H1 (cell line): ENCODE measurements at regions not wholly inside any gene's neighbourhood (a gene's known extent, or its start where the extent isn't known, plus 50 kb on each side); places are given as distances from the start of the nearest gene placed in this dataset.

Experiments used
- BRCA1 ChIP-seq: IDR thresholded peaks from 2 replicates; pipeline ENCODE4 v1.6.1; 2012; ENCODE audit warnings: low read depth, low read length, improper control_type of control experiment
- CHD2 ChIP-seq: IDR thresholded peaks from 2 replicates; pipeline ENCODE4 v1.6.1; 2012; ENCODE audit warnings: low read length, improper control_type of control experiment
- EGR1 ChIP-seq: IDR thresholded peaks from 2 replicates; pipeline ENCODE4 v1.6.1; 2011; ENCODE audit warnings: low read depth, low read length, borderline replicate concordance
- EZH2 ChIP-seq: fragments of 200-600 bp; sonication (generic); IDR thresholded peaks from 2 replicates; pipeline ENCODE4 v1.7.1; 2012; ENCODE audit warnings: low read depth, mild to moderate bottlenecking, moderate library complexity, low read length, inconsistent platforms; ENCODE audit not compliant: severe bottlenecking
- GTF2F1 ChIP-seq: IDR thresholded peaks from 2 replicates; pipeline ENCODE4 v1.6.1; 2012; ENCODE audit warnings: low read depth, low read length, improper control_type of control experiment, borderline replicate concordance
- POLR2AphosphoS5 ChIP-seq: IDR thresholded peaks from 2 replicates; pipeline ENCODE4 v1.6.1; 2011; ENCODE audit warnings: low read depth, low read length
- POU5F1 ChIP-seq: IDR thresholded peaks from 2 replicates; pipeline ENCODE4 v1.6.1; 2011; ENCODE audit warnings: low read depth, mild to moderate bottlenecking, low read length, moderate library complexity
- RBBP5 ChIP-seq: IDR thresholded peaks from 2 replicates; pipeline ENCODE4 v1.7.1; 2012; ENCODE audit warnings: low read depth, mild to moderate bottlenecking, inconsistent platforms, low read length, moderate library complexity, borderline replicate concordance
- SAP30 ChIP-seq: fragments of 300-600 bp; sonication (generic); IDR thresholded peaks from 2 replicates; pipeline ENCODE4 v1.7.1; 2012; ENCODE audit warnings: low read length, moderate library complexity, mild to moderate bottlenecking, inconsistent platforms; ENCODE audit not compliant: insufficient read depth, insufficient replicate concordance
- TCF12 ChIP-seq: IDR thresholded peaks from 2 replicates; pipeline ENCODE4 v1.6.1; 2011; ENCODE audit warnings: low read depth, mild to moderate bottlenecking, low read length
- TEAD4 ChIP-seq: IDR thresholded peaks from 2 replicates; pipeline ENCODE4 v1.6.1; 2012; ENCODE audit warnings: low read depth, low read length, inconsistent platforms, mixed read lengths
- YY1 ChIP-seq: IDR thresholded peaks from 2 replicates; pipeline ENCODE4 v1.6.1; 2011; ENCODE audit warnings: low read depth, mild to moderate bottlenecking, low read length
- TF ChIP-seq, protein P1 (sequence below): fragments of 300-600 bp; sonication (generic); IDR thresholded peaks from 2 replicates; pipeline ENCODE4 v1.7.1; 2012; ENCODE audit warnings: low read length, moderate library complexity, mild to moderate bottlenecking, inconsistent platforms; ENCODE audit not compliant: insufficient replicate concordance

DNA sequence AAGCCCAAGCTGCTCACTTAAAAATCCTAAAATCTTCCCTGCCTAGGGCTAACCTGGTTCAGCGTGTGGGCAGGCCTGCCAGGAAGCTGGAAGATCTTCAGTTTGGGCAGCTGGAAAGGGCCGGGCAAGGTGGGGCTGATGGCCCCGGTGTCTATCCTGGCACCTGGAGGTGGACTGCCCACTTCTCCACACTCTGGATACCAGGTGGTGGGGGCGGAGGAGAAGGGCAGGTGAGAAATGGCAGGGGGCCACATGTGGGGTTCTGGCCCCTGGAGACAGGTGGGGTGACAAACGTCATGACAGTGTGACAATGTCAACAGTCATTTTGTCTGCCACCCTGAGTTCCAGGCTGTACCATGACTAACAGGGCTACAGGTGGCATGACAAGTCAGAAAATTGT, 78.5 kb upstream of the C16orf82 start (continued):
- TF ChIP-seq, protein P1, sequence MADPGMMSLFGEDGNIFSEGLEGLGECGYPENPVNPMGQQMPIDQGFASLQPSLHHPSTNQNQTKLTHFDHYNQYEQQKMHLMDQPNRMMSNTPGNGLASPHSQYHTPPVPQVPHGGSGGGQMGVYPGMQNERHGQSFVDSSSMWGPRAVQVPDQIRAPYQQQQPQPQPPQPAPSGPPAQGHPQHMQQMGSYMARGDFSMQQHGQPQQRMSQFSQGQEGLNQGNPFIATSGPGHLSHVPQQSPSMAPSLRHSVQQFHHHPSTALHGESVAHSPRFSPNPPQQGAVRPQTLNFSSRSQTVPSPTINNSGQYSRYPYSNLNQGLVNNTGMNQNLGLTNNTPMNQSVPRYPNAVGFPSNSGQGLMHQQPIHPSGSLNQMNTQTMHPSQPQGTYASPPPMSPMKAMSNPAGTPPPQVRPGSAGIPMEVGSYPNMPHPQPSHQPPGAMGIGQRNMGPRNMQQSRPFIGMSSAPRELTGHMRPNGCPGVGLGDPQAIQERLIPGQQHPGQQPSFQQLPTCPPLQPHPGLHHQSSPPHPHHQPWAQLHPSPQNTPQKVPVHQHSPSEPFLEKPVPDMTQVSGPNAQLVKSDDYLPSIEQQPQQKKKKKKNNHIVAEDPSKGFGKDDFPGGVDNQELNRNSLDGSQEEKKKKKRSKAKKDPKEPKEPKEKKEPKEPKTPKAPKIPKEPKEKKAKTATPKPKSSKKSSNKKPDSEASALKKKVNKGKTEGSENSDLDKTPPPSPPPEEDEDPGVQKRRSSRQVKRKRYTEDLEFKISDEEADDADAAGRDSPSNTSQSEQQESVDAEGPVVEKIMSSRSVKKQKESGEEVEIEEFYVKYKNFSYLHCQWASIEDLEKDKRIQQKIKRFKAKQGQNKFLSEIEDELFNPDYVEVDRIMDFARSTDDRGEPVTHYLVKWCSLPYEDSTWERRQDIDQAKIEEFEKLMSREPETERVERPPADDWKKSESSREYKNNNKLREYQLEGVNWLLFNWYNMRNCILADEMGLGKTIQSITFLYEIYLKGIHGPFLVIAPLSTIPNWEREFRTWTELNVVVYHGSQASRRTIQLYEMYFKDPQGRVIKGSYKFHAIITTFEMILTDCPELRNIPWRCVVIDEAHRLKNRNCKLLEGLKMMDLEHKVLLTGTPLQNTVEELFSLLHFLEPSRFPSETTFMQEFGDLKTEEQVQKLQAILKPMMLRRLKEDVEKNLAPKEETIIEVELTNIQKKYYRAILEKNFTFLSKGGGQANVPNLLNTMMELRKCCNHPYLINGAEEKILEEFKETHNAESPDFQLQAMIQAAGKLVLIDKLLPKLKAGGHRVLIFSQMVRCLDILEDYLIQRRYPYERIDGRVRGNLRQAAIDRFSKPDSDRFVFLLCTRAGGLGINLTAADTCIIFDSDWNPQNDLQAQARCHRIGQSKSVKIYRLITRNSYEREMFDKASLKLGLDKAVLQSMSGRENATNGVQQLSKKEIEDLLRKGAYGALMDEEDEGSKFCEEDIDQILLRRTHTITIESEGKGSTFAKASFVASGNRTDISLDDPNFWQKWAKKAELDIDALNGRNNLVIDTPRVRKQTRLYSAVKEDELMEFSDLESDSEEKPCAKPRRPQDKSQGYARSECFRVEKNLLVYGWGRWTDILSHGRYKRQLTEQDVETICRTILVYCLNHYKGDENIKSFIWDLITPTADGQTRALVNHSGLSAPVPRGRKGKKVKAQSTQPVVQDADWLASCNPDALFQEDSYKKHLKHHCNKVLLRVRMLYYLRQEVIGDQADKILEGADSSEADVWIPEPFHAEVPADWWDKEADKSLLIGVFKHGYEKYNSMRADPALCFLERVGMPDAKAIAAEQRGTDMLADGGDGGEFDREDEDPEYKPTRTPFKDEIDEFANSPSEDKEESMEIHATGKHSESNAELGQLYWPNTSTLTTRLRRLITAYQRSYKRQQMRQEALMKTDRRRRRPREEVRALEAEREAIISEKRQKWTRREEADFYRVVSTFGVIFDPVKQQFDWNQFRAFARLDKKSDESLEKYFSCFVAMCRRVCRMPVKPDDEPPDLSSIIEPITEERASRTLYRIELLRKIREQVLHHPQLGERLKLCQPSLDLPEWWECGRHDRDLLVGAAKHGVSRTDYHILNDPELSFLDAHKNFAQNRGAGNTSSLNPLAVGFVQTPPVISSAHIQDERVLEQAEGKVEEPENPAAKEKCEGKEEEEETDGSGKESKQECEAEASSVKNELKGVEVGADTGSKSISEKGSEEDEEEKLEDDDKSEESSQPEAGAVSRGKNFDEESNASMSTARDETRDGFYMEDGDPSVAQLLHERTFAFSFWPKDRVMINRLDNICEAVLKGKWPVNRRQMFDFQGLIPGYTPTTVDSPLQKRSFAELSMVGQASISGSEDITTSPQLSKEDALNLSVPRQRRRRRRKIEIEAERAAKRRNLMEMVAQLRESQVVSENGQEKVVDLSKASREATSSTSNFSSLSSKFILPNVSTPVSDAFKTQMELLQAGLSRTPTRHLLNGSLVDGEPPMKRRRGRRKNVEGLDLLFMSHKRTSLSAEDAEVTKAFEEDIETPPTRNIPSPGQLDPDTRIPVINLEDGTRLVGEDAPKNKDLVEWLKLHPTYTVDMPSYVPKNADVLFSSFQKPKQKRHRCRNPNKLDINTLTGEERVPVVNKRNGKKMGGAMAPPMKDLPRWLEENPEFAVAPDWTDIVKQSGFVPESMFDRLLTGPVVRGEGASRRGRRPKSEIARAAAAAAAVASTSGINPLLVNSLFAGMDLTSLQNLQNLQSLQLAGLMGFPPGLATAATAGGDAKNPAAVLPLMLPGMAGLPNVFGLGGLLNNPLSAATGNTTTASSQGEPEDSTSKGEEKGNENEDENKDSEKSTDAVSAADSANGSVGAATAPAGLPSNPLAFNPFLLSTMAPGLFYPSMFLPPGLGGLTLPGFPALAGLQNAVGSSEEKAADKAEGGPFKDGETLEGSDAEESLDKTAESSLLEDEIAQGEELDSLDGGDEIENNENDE = no peak
- TF ChIP-seq CHD2 = no peak
- TF ChIP-seq TEAD4 = no peak
- TF ChIP-seq GTF2F1 = no peak
- TF ChIP-seq EGR1 = no peak
- no peak for TF ChIP-seq SAP30
- TF ChIP-seq BRCA1 = no peak
- no peak for TF ChIP-seq POLR2AphosphoS5
- no peak for TF ChIP-seq RBBP5
- TF ChIP-seq POU5F1 = no peak
- no peak for TF ChIP-seq TCF12
- no peak for TF ChIP-seq EZH2
- no peak for TF ChIP-seq YY1
